AG04450 (cell line): ENCODE measurements at regions not wholly inside any gene's neighbourhood (a gene's known extent, or its start where the extent isn't known, plus 50 kb on each side); places are given as distances from the start of the nearest gene placed in this dataset.
"Not testable (repeated sequence)": the region's sequence is repeated elsewhere in the genome, so short reads cannot be mapped to it uniquely, and the experiment has no call there.

Experiments
- CTCF ChIA-PET: fragments of 300-600, 350-600 bp; formaldehyde crosslinking; extraction: SDS; loops from one replicate; lab custom pipeline; 2022; ENCODE audit warnings: antibody characterized with exemption, inconsistent platforms; lab: Charles Lee
- POLR2A ChIA-PET: fragments of 350-600 bp; formaldehyde crosslinking; extraction: SDS; loops from one replicate; lab custom pipeline; 2021; ENCODE audit warnings: antibody characterized with exemption, inconsistent platforms; lab: Yijun Ruan, JAX
- DNase-seq: peaks from one replicate; pipeline ENCODE4 v3.0.0-alpha.2; 2011; ENCODE audit warnings: low read depth, low spot score
- H3K27ac ChIP-seq: one replicate; pipeline ENCODE4 v1.5.1; 2012; ENCODE audit warnings: low read depth, low read length, control low read depth
- H3K27me3 ChIP-seq: one replicate; pipeline ENCODE4 v1.6.0; 2012; ENCODE audit warnings: low read length; ENCODE audit not compliant: control insufficient read depth, insufficient read depth
- H3K4me3 ChIP-seq: 2 replicates; pipeline ENCODE4 v1.5.1; 2011; ENCODE audit warnings: mild to moderate bottlenecking, low read depth, low read length, control low read depth
- H3K9me3 ChIP-seq: 2 replicates; pipeline ENCODE4 v1.5.1; 2012; ENCODE audit warnings: low read length; ENCODE audit not compliant: control insufficient read depth, insufficient read depth
- CTCF ChIP-seq: IDR thresholded peaks from 2 replicates; pipeline ENCODE4 v1.5.1; 2011; ENCODE audit warnings: low read depth, low read length, control low read depth, inconsistent platforms

GRCh38 chr14:106356643-106356930 lies 830.2 kb downstream of the TMEM121 start:
- H3K4me3 ChIP-seq, DNase-seq, H3K27me3 ChIP-seq, POLR2A ChIA-PET, CTCF ChIA-PET, H3K27ac ChIP-seq, H3K9me3 ChIP-seq: not testable (repeated sequence)

- H3K9me3 ChIP-seq, POLR2A ChIA-PET, H3K27ac ChIP-seq, H3K27me3 ChIP-seq, DNase-seq, CTCF ChIA-PET, H3K4me3 ChIP-seq: not testable (repeated sequence)
Observed at GRCh38 chr14:106359157-106359887, 832.9 kb downstream of the TMEM121 start.

- CTCF ChIA-PET, POLR2A ChIA-PET, H3K27ac ChIP-seq, H3K9me3 ChIP-seq, H3K4me3 ChIP-seq, H3K27me3 ChIP-seq, DNase-seq: not testable (repeated sequence)
Observed at GRCh38 chr14:106365371-106365770, 839.0 kb downstream of the TMEM121 start.

GRCh38 chr14:106365894-106366293 lies 839.5 kb downstream of the TMEM121 start:
- CTCF ChIA-PET, H3K9me3 ChIP-seq, H3K27ac ChIP-seq, H3K4me3 ChIP-seq, H3K27me3 ChIP-seq, DNase-seq, POLR2A ChIA-PET: not testable (repeated sequence)

- peaks cover 11% of the 10 kb centered on the region for H3K9me3 ChIP-seq
- H3K4me3 ChIP-seq, H3K27me3 ChIP-seq, H3K27ac ChIP-seq, DNase-seq, CTCF ChIA-PET, POLR2A ChIA-PET: not testable (repeated sequence)
Observed at GRCh38 chr14:106366971-106367370, 840.6 kb downstream of the TMEM121 start.

GRCh38 chr14:106369456-106369855 lies 843.1 kb downstream of the TMEM121 start:
- DNase-seq, H3K4me3 ChIP-seq, H3K27me3 ChIP-seq, CTCF ChIA-PET, H3K27ac ChIP-seq, POLR2A ChIA-PET: not testable (repeated sequence)
- peaks cover 24% of the 10 kb centered on the region for H3K9me3 ChIP-seq

- Histone ChIP-seq H3K4me3 (no peak overlapping the region), H3K27me3 (no peaks in the 10 kb centered on the region), H3K27ac (no peak overlapping the region), H3K9me3 (peaks cover 39% of the 10 kb centered on the region)
- no peak for TF ChIP-seq CTCF
- ChIA-PET CTCF (no interaction called here), POLR2A (no interaction called here)
- no peak for DNase-seq
Observed at GRCh38 chr14:106372870-106373652, 846.7 kb downstream of the TMEM121 start.

GRCh38 chr14:106373653-106374110 lies 847.3 kb downstream of the TMEM121 start:
- CTCF ChIA-PET, POLR2A ChIA-PET, H3K27me3 ChIP-seq, H3K4me3 ChIP-seq, H3K27ac ChIP-seq, DNase-seq: not testable (repeated sequence)
- H3K9me3 ChIP-seq, result peaks cover 40% of the 10 kb centered on the region
